Adrenal gland (tissue), 5 donors: ENCODE measurements at regions not wholly inside any gene's neighbourhood (a gene's known extent, or its start where the extent isn't known, plus 50 kb on each side); places are given as distances from the start of the nearest gene placed in this dataset.

Experiments used
- CTCF ChIP-seq, 6 experiments: fragments of 450-650 bp in 4 of 6; fragments of 200-600 bp in 2 of 6; sonication (generic) in 1 of 6; IDR thresholded peaks; 1 replicate in 5 of 6; 2 replicates in 1 of 6; pipeline versions ENCODE4 v1.5.1 to v1.8.0; 2016 to 2021; ENCODE audit warnings: antibody characterized with exemption in 6 of 6, mild to moderate bottlenecking in 2 of 6, moderate library complexity in 1 of 6
- POLR2A ChIP-seq, 2 donors: fragments of 450-650 bp; IDR thresholded peaks; one replicate each; pipeline ENCODE4 v1.6.1; 2017; ENCODE audit warnings: antibody characterized with exemption in 2 of 2, mild to moderate bottlenecking in 2 of 2, moderate library complexity in 1 of 2
- donor health status: DM: no; HTN: no; CAD: no.

GRCh38 chr5:68467794-68468193 lies 252.2 kb downstream of the PIK3R1 start:
- TF ChIP-seq CTCF (IDR thresholded peaks at IDR 0.05) (no peak), POLR2A (IDR thresholded peaks at IDR 0.05) (no peak)
